GM21529 (cell line): ENCODE measurements at regions not wholly inside any gene's neighbourhood (a gene's known extent, or its start where the extent isn't known, plus 50 kb on each side); places are given as distances from the start of the nearest gene placed in this dataset.

Experiments used
- ATAC-seq: cut with Tn5 transposase; IDR thresholded peaks from one replicate; pipeline ENCODE4 v1.9.1; 2021; ENCODE audit not compliant: unreplicated experiment

DNA sequence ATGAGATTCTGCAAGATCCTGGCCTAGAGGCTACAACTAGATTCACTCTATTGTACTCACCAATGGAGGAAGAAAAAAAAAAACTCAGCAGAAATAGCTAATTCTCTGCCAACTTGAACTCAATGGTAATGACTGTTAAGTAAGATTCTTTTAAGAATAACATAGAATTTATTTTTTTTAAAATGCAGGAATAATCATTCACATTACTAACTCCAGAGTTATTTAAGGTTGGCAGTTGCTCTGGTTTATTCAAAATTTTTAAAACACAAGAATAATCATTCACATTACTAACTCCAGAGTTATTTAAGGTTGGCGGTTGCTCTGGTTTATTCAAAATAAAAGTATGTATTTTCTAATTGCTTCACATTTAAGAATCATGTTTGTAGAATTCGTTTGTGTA lies 1071.9 kb downstream of the IGSF11 start:
- no peak for ATAC-seq

DNA sequence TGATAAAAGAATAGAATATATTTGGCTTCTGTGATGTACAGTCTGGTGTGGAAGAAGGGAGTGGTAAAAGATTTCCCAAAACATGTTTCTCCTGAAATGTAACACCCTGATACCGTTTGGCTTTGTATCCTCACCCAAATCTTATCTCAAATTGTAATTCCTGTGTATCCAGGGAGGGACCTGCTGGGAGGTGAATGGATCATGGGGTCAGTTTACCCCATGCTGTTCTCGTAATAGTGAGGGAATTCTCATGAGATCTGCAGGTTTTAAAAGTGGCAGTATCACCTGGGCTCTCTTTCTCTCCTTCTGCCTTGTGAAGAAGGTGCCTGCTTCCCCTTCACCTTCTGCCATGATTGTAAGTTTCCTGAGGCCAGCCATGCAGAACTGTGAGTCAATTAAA lies 1070.8 kb downstream of the IGSF11 start:
- ATAC-seq = no peak

DNA sequence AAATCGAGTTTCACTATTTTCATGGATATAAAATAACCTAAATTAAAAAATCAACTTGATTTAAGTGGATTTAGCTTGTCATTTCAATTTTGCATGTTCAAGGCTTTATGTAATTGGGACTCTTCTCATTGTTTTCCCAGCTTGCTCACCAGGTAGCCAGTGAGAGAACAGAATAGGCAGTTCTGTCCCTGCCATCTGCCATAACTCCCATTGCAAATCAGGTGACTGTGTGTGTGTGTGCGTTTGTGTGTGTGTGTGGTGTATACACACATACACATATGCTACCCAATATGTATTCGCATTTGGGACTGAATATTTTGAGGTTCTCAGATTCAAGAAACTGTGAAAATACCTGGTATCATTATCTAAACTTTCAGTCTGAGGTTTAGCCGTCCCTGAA lies 1069.8 kb downstream of the IGSF11 start:
- ATAC-seq = no peak

DNA sequence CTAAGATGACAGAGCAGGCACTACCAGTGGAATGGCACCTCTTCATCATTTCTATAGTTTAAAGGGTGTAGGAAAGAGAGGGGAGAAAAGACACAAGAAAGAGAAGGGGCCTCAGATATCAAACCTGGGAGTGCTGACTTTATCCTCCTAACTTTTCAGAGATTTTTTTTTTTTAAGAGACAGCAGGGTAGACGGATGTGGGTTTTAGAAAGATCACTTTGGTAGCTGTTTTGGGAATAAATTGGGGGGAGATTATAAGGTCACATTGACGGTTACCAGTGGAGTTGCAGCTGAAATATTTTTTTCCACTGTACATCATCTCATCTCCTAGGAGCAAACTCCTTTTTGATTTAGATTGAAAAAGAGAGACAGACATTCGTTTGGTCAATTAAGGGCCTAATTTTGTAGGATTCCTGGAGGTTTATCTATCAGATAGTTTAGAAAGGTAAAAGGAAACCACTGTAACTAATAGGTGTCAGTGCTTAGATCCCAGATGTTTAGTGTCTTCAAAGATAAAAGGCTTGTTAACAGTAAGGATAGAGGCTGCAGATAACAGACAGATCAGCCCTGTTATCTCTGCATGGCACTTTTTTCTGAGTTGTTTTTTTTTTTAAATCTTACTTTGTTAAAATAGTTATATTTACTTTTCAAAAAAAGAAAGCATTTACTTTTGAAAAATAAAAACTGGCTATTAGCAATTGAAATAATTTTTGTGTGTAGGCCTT lies 1057.0 kb downstream of the IGSF11 start:
- ATAC-seq = no peak

DNA sequence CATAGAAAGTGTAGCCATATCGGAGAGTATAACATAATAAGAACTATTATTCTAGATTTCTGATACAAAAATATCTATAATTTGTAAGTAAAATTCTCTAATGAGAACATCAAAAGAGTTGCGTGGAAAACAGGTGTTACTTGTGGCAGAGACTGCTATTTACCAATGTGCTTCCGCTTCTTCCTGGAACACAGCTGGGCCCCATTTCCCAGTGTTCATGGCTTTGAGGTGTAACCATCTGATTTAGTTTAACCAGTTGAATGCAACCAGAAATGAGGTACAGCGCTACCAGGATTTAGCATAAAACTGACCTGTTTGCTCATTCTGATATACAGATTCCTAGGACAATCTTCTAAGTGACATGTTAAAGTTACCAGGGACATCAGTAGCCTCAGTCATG lies 1055.2 kb downstream of the IGSF11 start:
- no peak for ATAC-seq

DNA sequence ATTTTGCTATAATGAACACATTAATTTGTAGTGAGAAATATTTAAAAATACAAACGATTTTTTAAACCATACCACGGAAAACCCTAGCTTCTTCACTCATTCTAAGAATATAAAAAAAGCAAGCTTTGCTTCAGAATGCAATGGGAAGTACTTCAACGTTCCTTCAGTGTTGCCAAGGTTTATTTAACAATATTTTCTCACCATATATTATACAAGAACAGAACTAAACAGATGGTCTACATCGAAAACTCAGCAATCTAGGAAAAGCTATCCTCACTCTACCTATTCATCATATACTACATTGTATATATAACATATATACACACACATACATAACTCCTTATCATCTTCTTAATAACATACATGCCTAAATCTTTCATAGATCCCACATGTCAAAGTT lies 1047.4 kb downstream of the IGSF11 start:
- no peak for ATAC-seq

DNA sequence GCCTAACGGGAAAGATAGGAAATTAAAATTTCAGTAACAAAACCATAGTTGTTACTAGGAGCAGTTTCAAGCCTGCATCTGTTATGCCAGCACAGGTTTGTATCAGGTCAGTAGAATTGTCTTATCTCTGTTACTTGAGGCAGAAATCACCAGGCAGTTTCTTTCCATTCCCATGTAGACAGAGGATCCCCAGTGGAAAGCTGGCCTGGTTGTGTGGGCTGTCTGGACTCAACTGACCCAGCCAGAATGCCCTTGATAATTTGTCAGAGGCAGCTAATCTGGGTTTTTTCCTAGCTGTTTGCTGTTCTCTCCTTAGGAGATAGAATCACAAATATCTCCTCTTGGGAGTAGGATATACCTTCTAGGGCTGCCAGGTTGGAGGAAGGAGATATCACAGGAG lies 1044.7 kb downstream of the IGSF11 start:
- ATAC-seq = no peak

DNA sequence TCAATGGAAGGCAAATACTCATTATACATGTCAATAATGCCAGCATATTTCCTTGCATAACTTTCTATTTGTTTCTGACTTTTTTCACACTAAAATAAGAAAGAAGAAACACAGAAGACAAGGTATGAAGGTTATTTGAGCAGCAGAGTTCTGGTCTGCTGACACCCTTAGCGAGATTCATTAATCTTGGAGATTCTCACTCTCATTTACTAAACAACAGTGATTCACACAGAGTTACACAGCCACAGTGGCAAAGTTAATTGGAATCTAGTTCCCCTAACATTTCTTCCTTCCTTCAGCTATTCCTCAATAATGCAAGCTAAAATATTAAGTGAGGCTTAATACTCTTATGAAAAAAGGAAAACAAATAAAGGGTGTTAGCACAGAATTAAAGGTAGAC lies 1044.0 kb downstream of the IGSF11 start:
- no peak for ATAC-seq

DNA sequence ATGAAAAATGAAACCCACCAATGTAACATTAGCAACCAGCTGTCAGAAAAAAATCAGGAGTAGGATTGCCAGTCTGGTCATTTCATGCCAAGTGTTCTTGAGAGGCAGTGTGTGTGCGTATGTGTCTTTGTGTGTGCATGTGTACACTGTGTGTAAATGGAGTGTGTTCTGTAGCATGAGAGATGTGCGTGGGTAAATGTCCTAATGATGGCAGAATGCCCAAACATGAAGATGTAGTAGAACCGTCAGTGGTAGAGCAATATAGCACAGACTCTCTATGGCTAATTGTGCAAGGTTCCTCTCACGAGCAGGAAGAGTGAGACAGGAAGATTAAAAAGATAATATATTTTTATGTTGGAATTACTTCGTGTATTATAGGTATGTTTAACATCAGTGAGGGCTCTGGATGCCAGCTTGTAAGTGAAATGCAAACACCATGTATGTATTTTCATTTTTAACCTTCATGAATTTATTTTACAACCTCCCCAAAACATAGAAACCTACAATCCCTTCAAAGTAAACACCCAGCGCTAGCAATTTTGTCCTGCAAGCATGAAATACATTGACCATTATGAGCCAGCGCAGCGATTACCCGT lies 1038.7 kb downstream of the IGSF11 start:
- no peak for ATAC-seq

DNA sequence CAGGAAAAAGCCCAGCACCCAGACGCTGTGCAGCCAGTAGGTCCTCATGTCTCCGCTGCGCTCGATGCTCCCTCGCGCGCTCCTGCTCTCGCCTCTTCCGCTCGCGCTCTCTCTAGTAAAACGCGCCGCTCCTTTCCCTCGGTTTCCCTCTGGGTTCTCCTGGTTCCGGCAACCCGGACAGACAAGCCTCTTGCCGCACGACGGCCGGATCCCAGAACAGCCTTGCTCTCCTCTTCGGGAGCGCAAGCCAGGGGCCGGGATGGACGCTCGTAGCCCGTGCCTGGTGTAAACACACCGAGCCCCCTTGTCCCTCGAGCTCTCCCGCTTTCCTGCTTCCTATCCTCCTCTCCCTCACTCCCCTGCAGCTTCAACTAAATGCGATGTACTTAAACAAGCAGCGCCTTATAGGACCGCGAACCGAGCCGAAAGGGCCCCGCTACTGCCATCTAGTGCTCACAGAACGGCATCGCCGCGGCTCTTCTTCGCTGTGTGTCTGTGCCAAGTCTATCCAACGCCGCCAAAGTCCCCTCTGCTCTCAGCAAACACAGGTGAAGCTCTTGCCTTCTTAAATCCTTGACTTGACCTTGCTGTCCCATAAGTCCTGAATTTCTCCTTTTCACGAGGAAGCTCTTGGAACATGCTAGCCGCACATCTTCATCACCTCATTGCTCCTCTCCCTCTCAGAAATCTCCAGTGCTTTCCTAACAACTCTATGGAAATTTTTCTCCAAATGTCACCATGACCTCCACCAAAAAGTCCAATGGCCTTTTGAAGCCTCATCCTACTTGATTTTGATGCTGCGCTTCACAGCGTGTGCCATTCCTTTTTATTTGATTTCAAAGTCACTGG lies 1037.2 kb downstream of the IGSF11 start:
- ATAC-seq = peak; percentile 99

DNA sequence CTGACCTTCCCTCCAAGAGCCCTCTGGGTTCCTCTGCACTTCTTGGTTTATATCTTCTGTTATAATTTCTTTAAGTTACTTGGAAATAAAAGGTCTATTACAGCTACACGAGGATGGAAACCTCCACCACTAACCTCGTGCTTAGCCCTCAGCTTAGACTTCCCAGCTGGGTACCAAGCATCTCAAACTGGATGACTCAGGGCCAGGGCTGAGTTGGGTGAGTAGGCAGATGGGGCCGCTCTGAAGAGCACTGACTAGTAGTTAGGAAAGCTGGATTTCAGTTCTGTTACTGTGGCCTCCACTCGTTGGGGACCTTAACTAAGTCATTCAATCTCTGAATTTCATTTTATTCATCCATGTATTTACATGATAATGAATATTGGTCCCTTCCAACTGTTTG lies 1036.6 kb downstream of the IGSF11 start:
- no peak for ATAC-seq

DNA sequence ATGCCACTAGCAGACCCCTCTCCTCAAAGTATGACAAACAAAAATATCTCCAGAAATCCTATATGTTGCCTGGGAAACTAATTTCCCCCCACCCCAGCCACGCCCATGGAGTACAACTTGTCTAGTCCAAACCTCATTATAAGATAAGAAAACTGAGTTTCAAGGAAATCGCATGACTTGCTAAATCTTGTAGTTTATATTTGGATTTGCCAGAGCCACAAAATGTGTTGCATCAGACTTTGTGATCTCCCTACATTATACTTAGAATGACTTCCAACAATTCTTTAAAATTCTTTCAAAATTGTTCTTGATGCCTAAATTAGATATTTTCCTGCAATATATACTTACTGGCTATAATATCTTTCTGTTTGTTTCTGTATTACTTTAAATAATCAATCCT lies 1034.4 kb downstream of the IGSF11 start:
- ATAC-seq = no peak

DNA sequence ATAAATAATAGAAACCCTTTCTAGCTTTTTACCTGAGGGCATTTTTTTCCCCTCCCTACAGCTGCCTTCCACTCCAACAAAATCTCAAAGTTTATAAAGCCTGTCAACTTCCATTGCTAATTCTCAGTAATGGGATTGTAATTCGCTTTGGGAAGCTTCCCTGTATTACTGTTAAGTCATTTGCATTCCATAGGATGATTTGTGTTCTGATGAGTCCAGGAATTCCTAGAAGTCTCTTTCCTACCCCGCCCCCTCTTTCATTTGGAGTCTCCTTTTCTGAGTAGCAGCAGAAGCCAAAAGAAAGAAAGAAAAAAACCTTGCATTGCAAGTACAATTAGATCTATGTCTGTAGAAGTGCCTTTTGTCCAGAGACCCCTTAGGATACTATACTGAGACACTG lies 1033.3 kb downstream of the IGSF11 start:
- ATAC-seq = no peak

DNA sequence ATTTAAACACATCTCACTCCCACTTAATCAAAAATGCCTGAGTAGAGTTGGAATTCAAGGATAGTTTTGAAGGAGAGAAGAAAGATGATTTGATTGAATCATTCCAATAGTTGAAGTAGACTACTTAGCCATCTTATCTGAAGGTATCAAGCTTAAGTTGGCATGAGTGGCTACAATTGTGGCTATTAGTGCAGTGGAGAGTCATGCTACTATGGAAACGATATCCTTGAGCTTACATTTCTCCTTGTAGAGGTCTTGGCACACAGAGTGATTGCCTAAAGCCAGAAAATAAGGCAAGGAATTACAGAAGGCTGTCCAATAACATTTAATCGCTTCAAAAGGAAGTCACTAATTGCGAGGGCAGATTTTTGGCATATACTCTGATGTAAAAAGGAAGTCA lies 1022.7 kb downstream of the IGSF11 start:
- no peak for ATAC-seq

DNA sequence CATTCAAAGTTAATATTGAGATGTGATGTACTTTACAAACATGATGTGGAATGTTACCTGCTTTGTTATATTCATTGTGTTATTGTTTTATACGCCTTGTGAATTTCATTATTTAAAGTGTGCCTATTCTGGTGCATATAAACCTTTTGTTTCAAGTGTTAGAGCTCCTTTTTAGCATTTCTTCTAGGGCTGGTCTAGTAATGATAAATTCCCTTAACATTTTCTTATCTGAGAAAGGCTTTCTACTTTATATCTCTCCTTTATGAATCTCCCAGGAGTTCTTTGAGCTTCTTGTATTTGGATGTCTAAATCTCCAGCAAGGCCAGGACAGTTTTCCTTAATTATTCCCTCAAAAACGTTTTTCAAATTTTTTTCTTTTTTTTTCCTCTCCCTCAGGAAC lies 1005.6 kb downstream of the IGSF11 start:
- ATAC-seq = no peak

DNA sequence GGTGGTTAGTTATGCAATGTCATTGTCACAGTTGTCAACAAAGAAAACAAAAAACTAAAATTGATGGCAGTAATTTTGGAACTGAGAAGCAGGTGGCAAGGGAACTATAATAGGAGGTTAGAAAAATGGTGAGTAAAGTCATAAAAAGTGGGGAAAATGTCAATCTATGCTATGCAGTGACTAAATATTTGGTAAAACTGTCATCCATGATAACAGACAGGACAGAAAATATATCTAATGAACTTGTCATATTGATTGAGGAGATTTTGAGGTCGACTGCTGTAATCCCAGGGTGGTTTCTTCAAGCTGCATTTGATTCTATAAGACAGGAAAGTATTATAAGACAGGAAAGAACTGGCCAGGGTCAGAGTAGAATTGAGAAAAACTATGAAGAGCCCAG lies 998.4 kb downstream of the IGSF11 start:
- ATAC-seq = no peak

DNA sequence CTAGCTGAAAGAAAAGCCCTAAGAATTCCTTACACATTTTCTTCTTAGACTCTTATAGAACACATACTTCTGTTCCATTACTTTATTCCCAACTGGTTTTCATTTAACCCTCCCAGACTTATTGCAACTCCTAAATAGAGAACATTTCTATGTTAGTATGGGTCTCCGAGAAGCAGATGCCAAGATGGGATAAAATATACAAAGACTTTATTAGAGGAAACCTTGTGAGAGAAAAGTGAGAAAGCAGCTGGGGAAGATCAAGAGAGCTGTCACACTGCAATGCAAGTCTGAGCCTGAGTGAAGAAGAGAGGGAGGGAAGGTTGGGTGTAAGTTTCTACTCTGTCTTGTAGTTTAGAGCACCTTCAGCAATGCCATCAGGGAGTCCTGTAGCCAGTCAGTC lies 979.3 kb downstream of the IGSF11 start:
- ATAC-seq = no peak

DNA sequence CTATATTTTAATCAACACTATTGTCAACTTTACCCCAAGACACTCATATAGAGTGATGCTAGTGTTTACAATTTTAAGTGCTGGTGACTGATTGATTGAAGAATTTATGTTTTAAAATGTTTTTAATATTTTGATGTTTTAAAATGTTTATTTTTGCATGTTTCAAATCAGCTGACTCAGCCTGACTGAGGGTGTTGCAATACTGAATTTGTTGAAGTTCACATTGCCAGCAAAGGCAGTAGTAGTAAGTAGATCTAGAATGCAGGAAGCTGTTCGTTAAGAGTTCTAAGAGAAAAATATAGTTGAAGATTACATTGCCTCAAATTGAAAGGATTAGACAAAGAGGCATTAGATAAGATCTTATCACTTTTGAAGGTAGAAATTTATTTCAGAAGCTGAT lies 977.6 kb downstream of the IGSF11 start:
- no peak for ATAC-seq

DNA sequence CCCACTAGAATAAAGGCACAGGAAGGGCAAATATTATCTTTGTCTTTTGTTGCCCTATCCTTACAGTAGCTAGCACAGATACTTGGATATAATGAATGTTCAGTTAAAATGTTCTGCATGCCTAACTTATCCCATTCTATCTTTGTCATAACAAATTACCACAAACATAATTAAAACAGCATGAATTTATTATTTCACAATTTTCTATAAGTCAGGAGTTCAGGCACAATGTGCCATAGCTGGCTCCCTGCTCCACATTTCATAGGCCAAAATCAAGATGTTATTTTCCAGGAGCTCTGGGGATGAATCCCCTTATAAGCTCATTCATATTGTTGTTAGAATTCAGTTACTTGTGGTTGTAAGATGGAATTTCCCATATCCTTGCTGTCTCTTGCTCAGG lies 975.5 kb downstream of the IGSF11 start:
- no peak for ATAC-seq

DNA sequence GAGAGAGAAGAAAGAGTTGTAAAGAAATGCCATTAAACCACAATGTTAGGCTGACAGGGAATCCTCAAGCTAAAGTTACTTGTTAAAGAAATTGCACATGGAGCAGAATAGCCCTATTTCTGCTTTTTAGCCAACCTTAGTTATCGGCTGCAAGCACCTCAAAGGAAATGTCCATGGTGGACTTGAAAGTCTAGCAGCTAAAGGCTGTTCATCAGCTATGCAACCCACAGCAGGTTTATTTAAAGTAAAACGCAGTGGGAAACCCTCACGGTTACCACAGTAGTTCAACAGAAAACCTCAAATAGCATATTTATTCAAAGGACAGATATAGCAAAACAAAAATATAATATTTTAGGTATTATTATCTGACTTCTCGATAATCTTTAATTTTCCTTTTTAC lies 967.2 kb downstream of the IGSF11 start:
- ATAC-seq = no peak

DNA sequence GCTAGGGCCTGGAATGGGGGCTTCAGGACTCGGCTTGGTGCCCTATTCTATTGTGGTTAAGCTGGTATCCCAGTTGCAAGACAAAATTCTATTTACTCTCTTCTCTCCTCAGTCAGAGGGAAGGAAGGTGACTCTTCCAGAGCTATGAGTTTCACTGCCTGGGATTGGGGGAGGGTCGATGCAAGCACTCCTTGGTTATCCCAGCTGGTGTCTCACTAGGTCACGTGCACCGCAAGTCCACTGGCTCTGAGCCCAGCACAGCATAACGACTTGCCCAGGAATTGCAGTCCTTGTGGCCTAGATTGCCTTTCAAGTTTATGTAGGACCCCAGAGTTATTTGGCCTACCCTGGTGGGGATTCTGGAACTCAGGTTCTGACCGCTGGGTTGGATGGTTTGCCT lies 958.8 kb downstream of the IGSF11 start:
- ATAC-seq = no peak

DNA sequence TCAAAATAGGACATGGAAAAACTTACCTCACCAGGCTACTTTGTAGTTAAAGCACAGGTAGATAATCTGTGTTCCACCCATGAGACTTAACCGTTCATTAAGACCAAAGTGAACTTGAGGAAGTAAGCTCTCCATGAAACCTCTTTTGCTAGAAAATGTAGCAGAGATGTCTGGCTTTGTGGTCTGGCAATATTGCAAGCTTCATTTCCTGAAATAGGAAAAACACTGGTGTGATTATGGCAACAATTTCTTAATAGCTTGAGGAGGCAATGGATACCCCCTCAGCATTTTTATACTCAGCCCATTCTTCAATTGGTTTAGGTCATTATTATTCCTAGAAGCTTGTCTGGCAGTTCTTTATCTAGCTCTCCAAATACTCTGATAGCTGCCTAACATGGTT lies 957.3 kb downstream of the IGSF11 start:
- ATAC-seq = no peak
